ENCODE measurements at regions not wholly inside any gene's neighbourhood (a gene's known extent, or its start where the extent isn't known, plus 50 kb on each side); places are given as distances from the start of the nearest gene placed in this dataset.
"Not testable (repeated sequence)": the region's sequence is repeated elsewhere in the genome, so short reads cannot be mapped to it uniquely, and the experiment has no call there.

GRCh38 chr3:115292677-115293165 is 145.6 kb upstream of the ZBTB20 start:
- TF ChIP-seq CTCF (IDR thresholded peaks at IDR 0.05), result no peak
- no peak for TF ChIP-seq ZFX (IDR thresholded peaks at IDR 0.05; ENCODE audit: borderline replicate concordance)
- no peak overlapping the region for H3K27ac ChIP-seq

GRCh38 chr3:115293321-115293720 is 146.2 kb upstream of the ZBTB20 start:
- no peak overlapping the region for H3K27ac ChIP-seq
- TF ChIP-seq ZFX (IDR thresholded peaks at IDR 0.05; ENCODE audit: borderline replicate concordance), result no peak
- no peak for TF ChIP-seq CTCF (IDR thresholded peaks at IDR 0.05)

GRCh38 chr3:115301364-115301860 is 154.3 kb upstream of the ZBTB20 start:
- H3K27ac ChIP-seq, result no peak overlapping the region
- TF ChIP-seq ZFX (IDR thresholded peaks at IDR 0.05; ENCODE audit: borderline replicate concordance) (no peak), CTCF (IDR thresholded peaks at IDR 0.05) (no peak)

GRCh38 chr3:115317953-115318352 is 170.9 kb upstream of the ZBTB20 start:
- H3K27ac ChIP-seq, result not testable (repeated sequence)

- H3K27ac ChIP-seq, result no peak overlapping the region
- TF ChIP-seq CTCF (IDR thresholded peaks at IDR 0.05), result no peak
- TF ChIP-seq ZFX (IDR thresholded peaks at IDR 0.05; ENCODE audit: borderline replicate concordance), result no peak
These were observed 174.3 kb upstream of the ZBTB20 start for GRCh38 chr3:115321400-115321805.

- TF ChIP-seq CTCF (IDR thresholded peaks at IDR 0.05), result no peak
- TF ChIP-seq ZFX (IDR thresholded peaks at IDR 0.05; ENCODE audit: borderline replicate concordance), result no peak
- no peak overlapping the region for H3K27ac ChIP-seq
These were observed 175.8 kb upstream of the ZBTB20 start for GRCh38 chr3:115322901-115323300.

- no peak for TF ChIP-seq CTCF (IDR thresholded peaks at IDR 0.05)
- no peak for TF ChIP-seq ZFX (IDR thresholded peaks at IDR 0.05; ENCODE audit: borderline replicate concordance)
These were observed 176.3 kb upstream of the ZBTB20 start for GRCh38 chr3:115323380-115323779.

GRCh38 chr3:115324056-115324455 is 177.0 kb upstream of the ZBTB20 start:
- no peak overlapping the region for H3K27ac ChIP-seq
- TF ChIP-seq ZFX (IDR thresholded peaks at IDR 0.05; ENCODE audit: borderline replicate concordance) (no peak), CTCF (IDR thresholded peaks at IDR 0.05) (no peak)

More at GRCh38 chr3:115323380-115323779, 176.3 kb upstream of the ZBTB20 start:
- no peak overlapping the region for H3K27ac ChIP-seq
